ENCODE measurements at regions not wholly inside any gene's neighbourhood (a gene's known extent, or its start where the extent isn't known, plus 50 kb on each side); places are given as distances from the start of the nearest gene placed in this dataset.

DNA sequence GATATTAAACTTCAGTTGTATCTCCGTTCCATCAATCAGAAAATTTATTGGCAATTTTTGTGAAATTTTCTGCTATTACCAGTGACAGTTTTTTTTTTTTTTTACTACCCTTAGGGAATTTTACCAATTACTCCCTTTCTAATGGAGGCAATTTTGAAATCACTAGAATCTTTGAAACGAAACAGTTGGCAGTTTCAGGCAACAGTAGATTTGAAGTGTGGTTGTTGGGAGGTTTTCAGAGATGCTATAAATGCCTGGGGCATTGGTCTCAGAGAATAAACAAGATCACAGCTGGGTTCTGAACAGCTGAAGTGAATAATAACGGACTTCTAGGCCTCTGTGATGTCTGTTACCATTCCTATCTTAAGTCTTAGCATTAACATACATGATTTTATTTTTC is 535.9 kb upstream of the POT1 start:
- H3K4me3 ChIP-seq (ENCODE audit: low read length): no peak overlapping the region
- H3K27ac ChIP-seq (ENCODE audit: low read depth, low read length): no peak overlapping the region
- no peaks in the 10 kb centered on the region for H3K36me3 ChIP-seq (ENCODE audit: control insufficient read depth, insufficient read depth, low read length)
- no peaks in the 10 kb centered on the region for H3K27me3 ChIP-seq (ENCODE audit: control insufficient read depth, insufficient read depth, low read length)
- no peaks in the 10 kb centered on the region for H3K4me1 ChIP-seq (ENCODE audit: control insufficient read depth, insufficient read depth, low read length)
- no peak overlapping the region for H3K9ac ChIP-seq (ENCODE audit: low read length)

DNA sequence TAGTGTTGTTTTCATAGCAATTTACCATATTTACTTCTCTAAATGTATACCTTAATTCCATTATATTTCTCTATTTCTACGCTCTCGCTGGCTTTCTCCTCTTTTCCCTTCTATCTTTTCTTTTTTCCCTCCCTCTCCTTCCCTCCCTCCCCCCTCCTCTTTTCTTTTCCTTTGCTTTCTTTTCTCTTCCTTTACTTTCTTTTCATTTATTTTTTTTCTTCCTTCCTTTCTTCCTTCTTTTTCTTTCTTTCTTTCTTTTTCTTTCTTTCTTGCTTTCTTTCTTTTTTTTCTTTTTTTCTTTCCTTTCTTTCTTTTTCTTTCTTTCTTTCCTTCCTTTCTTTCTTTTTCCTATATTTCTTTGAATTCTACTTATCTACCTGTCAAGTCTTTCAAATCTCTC is 533.0 kb upstream of the POT1 start:
- no peaks in the 10 kb centered on the region for H3K4me1 ChIP-seq (ENCODE audit: control insufficient read depth, insufficient read depth, low read length)
- no peaks in the 10 kb centered on the region for H3K36me3 ChIP-seq (ENCODE audit: control insufficient read depth, insufficient read depth, low read length)
- no peaks in the 10 kb centered on the region for H3K27me3 ChIP-seq (ENCODE audit: control insufficient read depth, insufficient read depth, low read length)
- H3K9ac ChIP-seq (ENCODE audit: low read length): no peak overlapping the region
- H3K27ac ChIP-seq (ENCODE audit: low read depth, low read length): no peak overlapping the region
- no peak overlapping the region for H3K4me3 ChIP-seq (ENCODE audit: low read length)

DNA sequence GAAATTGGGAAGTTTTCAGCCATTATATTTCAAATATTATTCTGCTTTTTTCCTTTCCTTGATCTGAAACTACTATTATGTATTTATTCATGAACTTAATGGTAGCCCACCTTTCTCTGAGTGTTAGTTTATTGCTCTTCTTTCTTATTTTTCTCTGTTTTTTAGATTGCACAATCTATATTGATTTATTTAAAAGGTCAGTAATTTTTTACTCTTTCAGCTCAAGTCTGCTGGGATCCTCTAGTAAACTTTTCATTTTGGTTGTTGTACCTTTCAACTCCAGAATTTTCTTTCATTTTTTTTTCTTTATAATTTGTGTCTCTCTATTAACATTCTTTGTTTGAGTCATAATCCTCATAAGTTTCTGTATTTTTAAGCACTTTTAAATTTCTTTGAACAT is 529.4 kb upstream of the POT1 start:
- no peak overlapping the region for H3K4me3 ChIP-seq (ENCODE audit: low read length)
- no peaks in the 10 kb centered on the region for H3K4me1 ChIP-seq (ENCODE audit: control insufficient read depth, insufficient read depth, low read length)
- no peak overlapping the region for H3K9ac ChIP-seq (ENCODE audit: low read length)
- no peaks in the 10 kb centered on the region for H3K36me3 ChIP-seq (ENCODE audit: control insufficient read depth, insufficient read depth, low read length)
- no peaks in the 10 kb centered on the region for H3K27me3 ChIP-seq (ENCODE audit: control insufficient read depth, insufficient read depth, low read length)
- no peak overlapping the region for H3K27ac ChIP-seq (ENCODE audit: low read depth, low read length)

GRCh38 chr7:125450749-125451148 is 521.1 kb upstream of the POT1 start:
- Histone ChIP-seq H3K4me3 (ENCODE audit: low read length) (no peak overlapping the region), H3K4me1 (ENCODE audit: control insufficient read depth, insufficient read depth, low read length) (no peaks in the 10 kb centered on the region), H3K27me3 (ENCODE audit: control insufficient read depth, insufficient read depth, low read length) (no peaks in the 10 kb centered on the region), H3K9ac (ENCODE audit: low read length) (no peak overlapping the region), H3K27ac (ENCODE audit: low read depth, low read length) (no peak overlapping the region), H3K36me3 (ENCODE audit: control insufficient read depth, insufficient read depth, low read length) (no peaks in the 10 kb centered on the region)

DNA sequence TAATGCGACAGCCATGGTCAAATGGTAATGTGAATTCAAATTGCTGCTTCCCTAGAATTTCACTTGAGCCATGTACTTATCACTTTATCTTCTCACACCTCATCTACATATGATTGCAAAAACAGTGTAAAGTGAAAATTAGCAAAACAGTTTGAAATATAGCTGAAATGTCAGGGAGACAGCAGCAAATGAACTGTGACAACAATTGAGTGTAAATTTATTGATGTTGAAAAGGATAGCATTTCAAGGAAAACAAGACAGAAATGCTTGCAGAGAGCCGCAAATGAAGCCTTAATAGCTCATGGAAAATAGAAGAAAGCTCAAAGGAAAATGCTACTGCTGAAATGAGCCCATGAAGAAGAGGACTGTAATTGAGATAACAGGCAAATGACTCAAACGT is 516.2 kb upstream of the POT1 start:
- Histone ChIP-seq H3K9ac (ENCODE audit: low read length) (no peak overlapping the region), H3K36me3 (ENCODE audit: control insufficient read depth, insufficient read depth, low read length) (no peaks in the 10 kb centered on the region), H3K4me3 (ENCODE audit: low read length) (no peak overlapping the region), H3K27me3 (ENCODE audit: control insufficient read depth, insufficient read depth, low read length) (no peaks in the 10 kb centered on the region), H3K27ac (ENCODE audit: low read depth, low read length) (no peak overlapping the region), H3K4me1 (ENCODE audit: control insufficient read depth, insufficient read depth, low read length) (no peaks in the 10 kb centered on the region)

DNA sequence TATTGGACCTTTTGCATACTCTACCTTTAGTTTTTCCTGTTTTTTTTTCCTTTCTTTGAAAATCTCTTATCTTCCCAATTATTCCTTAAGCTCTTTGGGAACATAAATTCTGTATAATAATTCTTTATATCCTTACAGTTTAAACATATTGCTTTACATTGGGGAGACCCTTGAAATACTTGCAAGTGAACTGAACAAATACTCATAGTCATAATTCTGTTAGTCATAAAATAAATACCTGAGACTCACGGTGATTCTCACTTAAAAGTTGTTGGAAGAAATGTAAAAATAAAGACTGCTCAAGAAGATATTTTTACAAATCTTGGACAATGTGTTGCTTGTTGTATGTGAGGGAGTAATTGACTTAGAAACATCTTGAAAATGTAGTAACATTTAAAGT is 515.2 kb upstream of the POT1 start:
- Histone ChIP-seq H3K4me1 (ENCODE audit: control insufficient read depth, insufficient read depth, low read length) (no peaks in the 10 kb centered on the region), H3K27me3 (ENCODE audit: control insufficient read depth, insufficient read depth, low read length) (no peaks in the 10 kb centered on the region), H3K36me3 (ENCODE audit: control insufficient read depth, insufficient read depth, low read length) (no peaks in the 10 kb centered on the region), H3K4me3 (ENCODE audit: low read length) (no peak overlapping the region), H3K9ac (ENCODE audit: low read length) (no peak overlapping the region), H3K27ac (ENCODE audit: low read depth, low read length) (no peak overlapping the region)

- Histone ChIP-seq H3K36me3 (ENCODE audit: control insufficient read depth, insufficient read depth, low read length) (no peaks in the 10 kb centered on the region), H3K27me3 (ENCODE audit: control insufficient read depth, insufficient read depth, low read length) (no peaks in the 10 kb centered on the region), H3K4me3 (ENCODE audit: low read length) (no peak overlapping the region), H3K27ac (ENCODE audit: low read depth, low read length) (no peak overlapping the region), H3K9ac (ENCODE audit: low read length) (no peak overlapping the region), H3K4me1 (ENCODE audit: control insufficient read depth, insufficient read depth, low read length) (no peaks in the 10 kb centered on the region)
Observed at GRCh38 chr7:125436220-125436619, 506.6 kb upstream of the POT1 start.

DNA sequence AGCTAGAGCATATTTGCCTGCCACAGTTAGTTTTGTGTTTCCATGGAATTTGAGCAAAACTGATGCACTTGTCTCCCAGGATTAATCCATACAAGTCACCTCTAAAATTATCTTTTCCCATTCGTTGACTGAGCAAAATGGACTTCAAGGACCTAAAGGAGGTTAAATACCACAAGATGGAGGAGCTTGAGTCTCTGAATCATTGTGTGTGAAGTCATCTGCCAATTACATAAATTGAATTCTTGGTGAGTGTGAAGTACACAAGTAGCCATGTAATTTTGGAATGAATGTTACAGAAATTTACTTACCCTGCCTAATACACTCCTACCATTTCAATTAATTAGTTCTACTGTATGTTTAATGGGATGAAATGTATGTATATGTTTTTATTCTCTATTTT is 501.7 kb upstream of the POT1 start:
- Histone ChIP-seq H3K36me3 (ENCODE audit: control insufficient read depth, insufficient read depth, low read length) (no peaks in the 10 kb centered on the region), H3K4me3 (ENCODE audit: low read length) (no peak overlapping the region), H3K27me3 (ENCODE audit: control insufficient read depth, insufficient read depth, low read length) (no peaks in the 10 kb centered on the region)

DNA sequence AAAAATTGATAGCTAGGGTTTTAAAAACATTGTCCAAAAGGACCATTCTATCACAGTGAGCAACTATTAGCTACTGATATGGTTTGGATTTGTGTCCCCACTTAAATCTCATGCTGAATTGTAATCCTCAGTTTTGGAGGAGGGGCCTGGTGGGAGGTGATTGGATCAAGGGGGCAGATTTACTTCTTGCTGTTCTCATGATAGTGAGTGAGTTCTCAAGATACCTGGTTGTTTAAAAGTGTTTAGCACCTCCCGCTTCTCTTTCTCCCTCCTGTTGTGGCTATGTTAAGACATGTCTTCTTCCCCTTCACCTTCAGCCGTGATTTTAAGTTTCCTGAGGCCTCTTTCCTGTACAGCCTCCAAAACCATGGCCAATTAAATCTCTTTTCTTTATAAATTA is 500.4 kb upstream of the POT1 start:
- Histone ChIP-seq H3K4me3 (ENCODE audit: low read length) (no peak overlapping the region), H3K27ac (ENCODE audit: low read depth, low read length) (no peak overlapping the region), H3K4me1 (ENCODE audit: control insufficient read depth, insufficient read depth, low read length) (no peaks in the 10 kb centered on the region), H3K36me3 (ENCODE audit: control insufficient read depth, insufficient read depth, low read length) (no peaks in the 10 kb centered on the region), H3K9ac (ENCODE audit: low read length) (no peak overlapping the region), H3K27me3 (ENCODE audit: control insufficient read depth, insufficient read depth, low read length) (no peaks in the 10 kb centered on the region)

More for the DNA sequence above, 501.7 kb upstream of the POT1 start:
- Histone ChIP-seq H3K4me1 (ENCODE audit: control insufficient read depth, insufficient read depth, low read length) (no peaks in the 10 kb centered on the region), H3K27ac (ENCODE audit: low read depth, low read length) (no peak overlapping the region), H3K9ac (ENCODE audit: low read length) (no peak overlapping the region)

DNA sequence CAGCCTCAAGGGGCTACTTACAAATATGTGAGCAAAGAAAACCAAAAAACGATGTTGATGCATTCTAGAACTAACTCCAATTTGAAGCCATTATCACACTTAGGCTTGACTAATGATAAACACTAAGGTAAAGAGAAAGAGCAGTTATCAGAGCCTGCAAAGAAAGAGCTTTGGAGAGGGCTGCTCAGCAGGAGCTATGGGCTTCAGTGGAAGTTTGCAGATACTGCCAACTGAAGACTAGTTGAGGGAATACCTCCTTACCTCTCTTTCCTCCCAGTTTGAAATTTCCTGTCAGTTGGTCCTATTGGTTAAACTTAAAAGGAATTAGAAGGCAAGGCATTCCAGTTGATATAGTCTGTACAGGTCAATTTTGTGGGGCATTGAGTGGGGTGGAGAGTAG is 498.1 kb upstream of the POT1 start:
- Histone ChIP-seq H3K36me3 (ENCODE audit: control insufficient read depth, insufficient read depth, low read length) (no peaks in the 10 kb centered on the region), H3K27ac (ENCODE audit: low read depth, low read length) (no peak overlapping the region)

GRCh38 chr7:125425506-125425905 is 495.9 kb upstream of the POT1 start:
- no peaks in the 10 kb centered on the region for H3K27me3 ChIP-seq (ENCODE audit: control insufficient read depth, insufficient read depth, low read length)
- H3K9ac ChIP-seq (ENCODE audit: low read length): no peak overlapping the region
- H3K27ac ChIP-seq (ENCODE audit: low read depth, low read length): no peak overlapping the region
- no peaks in the 10 kb centered on the region for H3K36me3 ChIP-seq (ENCODE audit: control insufficient read depth, insufficient read depth, low read length)
- no peak overlapping the region for H3K4me3 ChIP-seq (ENCODE audit: low read length)
- no peaks in the 10 kb centered on the region for H3K4me1 ChIP-seq (ENCODE audit: control insufficient read depth, insufficient read depth, low read length)

More for the DNA sequence above, 498.1 kb upstream of the POT1 start:
- Histone ChIP-seq H3K4me3 (ENCODE audit: low read length) (no peak overlapping the region), H3K4me1 (ENCODE audit: control insufficient read depth, insufficient read depth, low read length) (no peaks in the 10 kb centered on the region), H3K27me3 (ENCODE audit: control insufficient read depth, insufficient read depth, low read length) (no peaks in the 10 kb centered on the region), H3K9ac (ENCODE audit: low read length) (no peak overlapping the region)

DNA sequence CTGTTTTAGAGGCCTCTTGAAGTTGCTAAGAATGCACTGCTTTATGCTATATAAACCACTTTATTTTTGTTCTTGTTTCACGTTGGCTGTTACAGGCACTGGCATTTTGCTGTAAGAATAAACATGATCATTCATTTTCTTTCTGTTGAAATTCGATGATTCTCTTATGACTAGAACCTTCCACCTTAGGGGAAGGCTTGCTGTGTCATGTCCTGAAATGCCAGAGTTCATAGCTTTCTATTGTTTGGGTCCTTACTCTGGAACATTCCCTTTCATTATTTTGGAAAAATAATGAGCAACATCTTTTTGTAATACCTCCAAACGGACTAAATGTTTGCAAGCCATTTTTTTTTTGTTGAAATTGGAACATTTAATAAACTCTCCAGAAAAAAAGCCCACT is 495.1 kb upstream of the POT1 start:
- Histone ChIP-seq H3K27me3 (ENCODE audit: control insufficient read depth, insufficient read depth, low read length) (no peaks in the 10 kb centered on the region), H3K9ac (ENCODE audit: low read length) (no peak overlapping the region), H3K4me3 (ENCODE audit: low read length) (no peak overlapping the region), H3K36me3 (ENCODE audit: control insufficient read depth, insufficient read depth, low read length) (no peaks in the 10 kb centered on the region), H3K4me1 (ENCODE audit: control insufficient read depth, insufficient read depth, low read length) (no peaks in the 10 kb centered on the region), H3K27ac (ENCODE audit: low read depth, low read length) (no peak overlapping the region)

DNA sequence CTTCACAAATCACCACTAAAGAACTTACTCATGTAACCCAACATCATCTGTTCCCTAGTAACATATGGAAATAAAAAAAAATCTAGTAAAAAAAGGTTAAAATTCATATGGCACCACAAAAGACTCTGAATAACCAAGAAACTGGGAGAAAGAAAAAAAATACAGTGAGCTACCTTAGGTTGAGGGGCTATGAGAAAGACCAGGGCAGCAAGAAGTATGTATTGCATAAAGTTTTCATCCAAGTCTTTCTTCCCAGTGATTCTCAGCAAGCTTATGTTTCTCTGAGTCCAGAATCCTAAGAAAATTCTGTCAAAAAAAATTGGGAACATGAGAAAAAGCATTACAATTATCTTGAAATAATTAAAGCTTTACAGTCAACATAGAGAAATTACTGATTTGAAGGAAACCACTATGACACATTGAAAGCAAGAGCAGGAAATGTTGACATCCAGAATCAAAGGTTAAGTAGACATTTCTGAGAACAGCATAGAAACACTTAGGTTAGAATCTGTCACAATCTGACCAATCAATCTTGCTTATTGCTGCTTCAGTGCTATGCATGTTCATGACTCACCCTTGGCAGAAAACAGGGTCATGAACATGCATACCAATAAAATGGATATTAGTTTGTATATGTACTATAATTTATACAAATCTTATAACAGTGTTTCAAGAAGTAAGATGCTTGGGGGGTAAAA is 494.0 kb upstream of the POT1 start:
- Histone ChIP-seq H3K36me3 (ENCODE audit: control insufficient read depth, insufficient read depth, low read length) (no peaks in the 10 kb centered on the region), H3K4me1 (ENCODE audit: control insufficient read depth, insufficient read depth, low read length) (no peaks in the 10 kb centered on the region), H3K9ac (ENCODE audit: low read length) (no peak overlapping the region), H3K27me3 (ENCODE audit: control insufficient read depth, insufficient read depth, low read length) (no peaks in the 10 kb centered on the region), H3K27ac (ENCODE audit: low read depth, low read length) (no peak overlapping the region), H3K4me3 (ENCODE audit: low read length) (no peak overlapping the region)

Measured in rectal smooth muscle tissue (tissue), 1 donor.